ENCODE measurements at regions not wholly inside any gene's neighbourhood (a gene's known extent, or its start where the extent isn't known, plus 50 kb on each side); places are given as distances from the start of the nearest gene placed in this dataset.

DNA sequence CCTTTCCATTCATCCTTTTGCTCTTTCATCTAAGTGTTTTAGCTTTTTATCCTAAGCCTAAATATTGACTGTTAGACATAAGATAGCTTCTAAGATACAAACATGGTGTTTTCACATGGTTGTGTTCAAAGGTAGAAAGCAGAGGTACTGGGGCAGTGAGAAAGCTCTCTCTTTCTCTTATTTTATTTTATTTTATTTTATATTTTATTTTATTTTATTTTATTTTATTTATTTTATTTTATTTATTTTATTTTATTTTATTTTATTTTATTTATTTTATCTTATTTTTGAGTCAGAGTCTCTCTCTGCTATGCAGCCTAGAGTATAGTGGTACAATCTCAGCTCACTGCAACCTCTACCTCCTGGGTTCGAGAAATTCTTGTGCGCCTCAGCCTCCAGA, 287.2 kb downstream of the IKZF2 start:
- DNase-seq (ENCODE audit: extremely low spot score): no peak
- ChIA-PET POLR2A (no interaction called here), CTCF (interaction anchor here (1.3 to 1.6 kb wide), 2 partner anchors 12 to 27 kb away, joined by 3 read pairs; no protein-coding TSS in a partner anchor)
- TF ChIP-seq CTCF (IDR thresholded peaks at IDR 0.05; ENCODE audit: control extremely low read depth, extremely low read depth, low read depth, missing control alignments): no peak

DNA sequence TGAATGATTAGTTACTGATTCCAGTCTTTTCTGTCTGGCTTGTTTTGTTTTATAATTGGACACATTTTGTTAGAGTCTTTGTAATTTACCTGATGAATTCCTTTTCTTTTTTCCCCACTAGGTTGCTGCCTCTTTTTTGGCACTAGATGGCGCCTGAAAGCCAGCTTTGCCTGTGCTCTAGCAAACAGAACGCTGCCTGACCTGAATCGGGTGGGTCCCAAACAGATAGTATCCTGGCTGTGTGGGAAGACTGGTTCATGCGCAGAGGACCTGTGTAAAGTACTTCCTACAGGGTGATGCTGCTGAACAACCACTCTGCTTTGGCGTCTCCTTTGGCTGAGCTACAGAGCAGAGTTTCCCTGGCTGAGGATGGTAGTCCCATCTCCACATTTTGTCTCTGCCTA, 288.2 kb downstream of the IKZF2 start:
- CTCF ChIA-PET: interaction anchor here (1.3 to 1.6 kb wide), 3 partner anchors 10 to 28 kb away, joined by 3 to 5 read pairs (median 3); no protein-coding TSS in a partner anchor
- peak; percentile 6 for DNase-seq (ENCODE audit: extremely low spot score)
- POLR2A ChIA-PET: no interaction called here
- peak; percentile 38 for TF ChIP-seq CTCF (IDR thresholded peaks at IDR 0.05; ENCODE audit: control extremely low read depth, extremely low read depth, low read depth, missing control alignments)

DNA sequence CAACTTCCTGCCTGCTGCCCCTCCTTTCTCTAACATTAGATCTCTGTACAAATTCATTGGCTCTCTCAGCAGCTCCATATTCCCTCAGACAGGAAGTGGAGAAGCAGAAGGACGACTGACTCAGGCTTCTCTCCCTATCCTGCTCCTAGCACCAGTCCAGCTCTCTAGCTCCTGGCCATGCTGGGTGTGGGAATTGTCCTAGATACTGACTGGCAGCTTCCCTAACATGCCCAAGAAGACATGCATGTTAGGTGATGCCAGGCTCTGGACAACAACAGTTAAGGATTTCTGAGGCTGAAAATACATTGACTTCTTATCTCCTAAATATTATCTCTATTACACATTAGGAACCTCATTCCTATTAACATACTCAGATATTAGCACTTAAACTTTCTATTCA, 292.9 kb downstream of the IKZF2 start:
- no peak for DNase-seq (ENCODE audit: extremely low spot score)
- POLR2A ChIA-PET: no interaction called here
- TF ChIP-seq CTCF (IDR thresholded peaks at IDR 0.05; ENCODE audit: control extremely low read depth, extremely low read depth, low read depth, missing control alignments): no peak
- CTCF ChIA-PET: interaction anchor here (1.0 kb wide), 1 partner anchor 36 kb away, joined by 3 read pairs; no protein-coding TSS in a partner anchor

GRCh38 chr2:212854771-212855170, 296.6 kb downstream of the IKZF2 start:
- DNase-seq (ENCODE audit: extremely low spot score): no peak
- ChIA-PET CTCF (interaction anchor here (1.2 kb wide), 1 partner anchor 12 kb away, joined by 3 read pairs; no protein-coding TSS in a partner anchor), POLR2A (no interaction called here)
- no peak for TF ChIP-seq CTCF (IDR thresholded peaks at IDR 0.05; ENCODE audit: control extremely low read depth, extremely low read depth, low read depth, missing control alignments)

DNA sequence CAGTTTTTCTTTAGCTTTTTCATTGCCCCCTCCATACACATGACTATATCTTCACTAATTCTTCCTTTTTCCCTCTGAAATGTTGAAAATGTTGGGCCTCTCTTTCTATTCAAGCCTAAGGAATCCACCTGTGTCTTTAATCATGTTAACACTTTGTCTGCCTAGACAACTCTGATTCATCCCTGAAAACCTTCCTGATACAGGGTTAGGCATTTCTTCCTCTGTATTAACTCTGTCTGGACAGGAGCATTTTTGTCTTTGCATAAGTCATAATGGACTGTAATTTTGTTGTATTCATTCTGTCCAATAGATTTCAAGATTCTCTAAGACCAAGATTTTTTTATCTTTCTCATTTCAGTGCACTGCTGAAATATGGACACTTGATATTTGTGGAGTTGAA, 297.3 kb downstream of the IKZF2 start:
- no peak for DNase-seq (ENCODE audit: extremely low spot score)
- no peak for TF ChIP-seq CTCF (IDR thresholded peaks at IDR 0.05; ENCODE audit: control extremely low read depth, extremely low read depth, low read depth, missing control alignments)
- POLR2A ChIA-PET: no interaction called here
- CTCF ChIA-PET: interaction anchor here (1.2 to 1.4 kb wide), 2 partner anchors 9 to 11 kb away, joined by 3 to 5 read pairs; no protein-coding TSS in a partner anchor

DNA sequence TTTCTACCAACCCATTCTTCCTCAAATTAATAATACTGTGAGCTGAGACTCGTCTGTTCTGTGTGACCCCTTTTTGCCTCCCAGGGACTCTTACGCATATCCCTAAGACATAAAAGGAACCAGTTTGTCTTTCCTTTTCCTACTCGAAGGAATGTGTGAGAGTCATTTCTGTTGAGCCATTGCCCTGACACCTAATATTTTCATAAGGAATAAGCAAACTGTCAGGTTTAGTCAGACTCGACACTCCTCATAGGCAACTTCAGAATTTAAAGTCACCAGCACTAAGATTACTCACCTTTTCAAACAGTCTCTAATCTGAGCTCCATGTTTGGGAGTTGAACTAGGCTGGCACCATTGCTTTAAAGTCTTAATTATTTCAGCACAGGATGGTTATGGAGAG, 305.5 kb downstream of the IKZF2 start:
- TF ChIP-seq CTCF (IDR thresholded peaks at IDR 0.05; ENCODE audit: control extremely low read depth, extremely low read depth, low read depth, missing control alignments): no peak
- CTCF ChIA-PET: no interaction called here
- POLR2A ChIA-PET: no interaction called here
- DNase-seq (ENCODE audit: extremely low spot score): no peak
